A673 (cell line): ENCODE measurements at regions not wholly inside any gene's neighbourhood (a gene's known extent, or its start where the extent isn't known, plus 50 kb on each side); places are given as distances from the start of the nearest gene placed in this dataset.

Source experiments
- BruUV-seq: library from RNA; stranded (reverse); fragments of 400-500 nt; replicated peaks from 2 replicates; lab custom pipeline; 2021; lab: Mats Ljungman, UMichigan
- CTCF ChIA-PET: fragments of 300-600 bp; sonication (Branson Sonifier 250); formaldehyde crosslinking; loops from one replicate; lab custom pipeline; 2022; ENCODE audit warnings: antibody characterized with exemption; lab: Charles Lee
- POLR2A ChIA-PET: fragments of 300-600 bp; sonication (Branson Sonifier 250); formaldehyde crosslinking; loops from one replicate; lab custom pipeline; 2022; ENCODE audit warnings: antibody characterized with exemption; ENCODE audit not compliant: low non-redundant PET; lab: Charles Lee
- DNase-seq: peaks from one replicate; pipeline ENCODE4 v3.0.0-alpha.2; 2015; ENCODE audit warnings: low spot score
- H3K27ac ChIP-seq: fragments of 200-600 bp; sonication (generic); 2 replicates; pipeline ENCODE4 v1.5.1; 2016; ENCODE audit warnings: mixed run types, low read depth, mild to moderate bottlenecking, mixed read lengths, antibody characterized with exemption, low read length; ENCODE audit not compliant: poor library complexity, severe bottlenecking
- H3K27me3 ChIP-seq: fragments of 200-600 bp; sonication (generic); replicated peaks from 2 replicates; pipeline ENCODE4 v1.6.1; 2017; ENCODE audit warnings: mixed run types, low read depth, mild to moderate bottlenecking, mixed read lengths, antibody characterized with exemption, low read length; ENCODE audit not compliant: insufficient read depth, poor library complexity
- H3K36me3 ChIP-seq: fragments of 200-600 bp; sonication (generic); 2 replicates; pipeline ENCODE4 v1.6.1; 2016; ENCODE audit warnings: mixed run types, mild to moderate bottlenecking, mixed read lengths, antibody characterized with exemption, low read length; ENCODE audit not compliant: insufficient read depth, poor library complexity, severe bottlenecking
- H3K4me1 ChIP-seq: fragments of 200-600 bp; sonication (generic); 2 replicates; pipeline ENCODE4 v1.6.1; 2017; ENCODE audit warnings: mixed run types, mild to moderate bottlenecking, mixed read lengths, antibody characterized with exemption, low read length; ENCODE audit not compliant: insufficient read depth, poor library complexity, severe bottlenecking
- H3K4me3 ChIP-seq: fragments of 200-600 bp; sonication (generic); 2 replicates; pipeline ENCODE4 v1.5.1; 2016; ENCODE audit warnings: low read depth, mixed run types, mild to moderate bottlenecking, mixed read lengths, low read length; ENCODE audit not compliant: poor library complexity, severe bottlenecking
- H3K9me3 ChIP-seq: fragments of 200-600 bp; sonication (generic); 2 replicates; pipeline ENCODE4 v1.6.1; 2016; ENCODE audit warnings: mixed run types, low read depth, mild to moderate bottlenecking, mixed read lengths, antibody characterized with exemption, low read length; ENCODE audit not compliant: poor library complexity, severe bottlenecking
- CTCF ChIP-seq: fragments of 300-800, 200-600 bp; sonication (generic); conservative IDR thresholded peaks from 2 replicates; pipeline ENCODE4 v1.5.1; 2017; ENCODE audit warnings: low read depth, mild to moderate bottlenecking, antibody characterized with exemption, low read length, moderate library complexity, mixed read lengths
- EZH2 ChIP-seq: fragments of 200-600 bp; sonication (generic); IDR thresholded peaks from 2 replicates; pipeline ENCODE4 v1.6.1; 2017; ENCODE audit warnings: borderline replicate concordance, low read depth, mild to moderate bottlenecking, mixed read lengths, antibody characterized with exemption, low read length; ENCODE audit not compliant: poor library complexity, severe bottlenecking
- intact Hi-C: fragments of 100-400 bp; cut with micrococcal nuclease; formaldehyde crosslinking; loops from one replicate; pipeline ENCODE4 v1.10.0; 2022; ENCODE audit not compliant: unreplicated experiment

- H3K9me3 ChIP-seq = no peaks in the 10 kb centered on the region
- peaks cover 29% of the 10 kb centered on the region for H3K27me3 ChIP-seq
- H3K36me3 ChIP-seq = no peaks in the 10 kb centered on the region
- intact Hi-C loops = no loop called here
- BruUV-seq = no TSS peak
- no peak for DNase-seq
- POLR2A ChIA-PET = no interaction called here
- no peaks in the 10 kb centered on the region for H3K4me1 ChIP-seq
- no peak for TF ChIP-seq CTCF
- no peak for TF ChIP-seq EZH2
- no peak overlapping the region for H3K4me3 ChIP-seq
- CTCF ChIA-PET = no interaction called here
- no peak overlapping the region for H3K27ac ChIP-seq
Measured at GRCh38 chr15:85872125-85872524, 77.4 kb upstream of the KLHL25 start.

- no peak overlapping the region for H3K27ac ChIP-seq
- H3K27me3 ChIP-seq = peaks cover 28% of the 10 kb centered on the region
- no TSS peak for BruUV-seq
- TF ChIP-seq EZH2 (no peak), CTCF (no peak)
- H3K4me3 ChIP-seq = no peak overlapping the region
- H3K4me1 ChIP-seq = peaks cover 4% of the 10 kb centered on the region
- intact Hi-C loops = no loop called here
- H3K9me3 ChIP-seq = no peaks in the 10 kb centered on the region
- ChIA-PET POLR2A (no interaction called here), CTCF (no interaction called here)
- no peaks in the 10 kb centered on the region for H3K36me3 ChIP-seq
- no peak for DNase-seq
Measured at GRCh38 chr15:85874236-85874635, 79.5 kb upstream of the KLHL25 start.

DNA sequence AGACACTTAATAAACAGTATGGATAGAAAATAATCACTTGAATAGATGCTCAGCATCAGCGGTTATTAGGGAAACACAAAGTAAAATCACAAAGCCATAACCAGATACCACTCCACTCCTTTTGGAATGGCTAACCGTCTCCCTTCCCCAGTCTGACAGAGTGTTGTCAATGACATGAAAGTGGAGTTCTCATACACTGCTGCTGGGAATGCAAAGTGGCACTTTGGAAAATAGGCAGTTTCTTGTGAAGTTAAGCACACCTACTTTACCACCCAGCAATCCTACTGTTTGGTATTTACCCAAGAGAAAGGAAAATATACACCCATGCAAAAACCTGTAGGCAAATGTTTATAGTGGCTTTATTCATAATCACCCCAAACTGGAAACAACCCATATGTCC, 81.0 kb upstream of the KLHL25 start:
- Histone ChIP-seq H3K36me3 (no peaks in the 10 kb centered on the region), H3K4me1 (peaks cover 5% of the 10 kb centered on the region), H3K27me3 (peaks cover 33% of the 10 kb centered on the region), H3K9me3 (no peaks in the 10 kb centered on the region), H3K4me3 (no peak overlapping the region), H3K27ac (no peak overlapping the region)
- no TSS peak for BruUV-seq
- DNase-seq = no peak
- intact Hi-C loops = no loop called here
- ChIA-PET POLR2A (no interaction called here), CTCF (no interaction called here)
- no peak for TF ChIP-seq EZH2
- TF ChIP-seq CTCF = no peak
